BE2C (cell line): ENCODE measurements at regions not wholly inside any gene's neighbourhood (a gene's known extent, or its start where the extent isn't known, plus 50 kb on each side); places are given as distances from the start of the nearest gene placed in this dataset.

Source experiments
- DNase-seq: peaks from one replicate; pipeline ENCODE4 v3.0.0-alpha.2; 2020
- H3K27me3 ChIP-seq: fragments of 250-450 bp; sonication (Bioruptor Pico); 2 replicates; pipeline ENCODE4 v1.5.1; 2020; ENCODE audit warnings: mild to moderate bottlenecking
- H3K36me3 ChIP-seq: fragments of 250-450 bp; sonication (Bioruptor Pico); 2 replicates; pipeline ENCODE4 v1.5.1; 2020; ENCODE audit warnings: mild to moderate bottlenecking
- H3K4me1 ChIP-seq: fragments of 250-450 bp; sonication (Bioruptor Pico); 2 replicates; pipeline ENCODE4 v1.5.1; 2020
- H3K4me3 ChIP-seq: 2 replicates; pipeline ENCODE4 v1.5.1; 2011; ENCODE audit warnings: low read depth, low read length
- H3K9me3 ChIP-seq: fragments of 250-450 bp; sonication (Bioruptor Pico); 2 replicates; pipeline ENCODE4 v1.5.1; 2020
- CTCF ChIP-seq: IDR thresholded peaks from 2 replicates; pipeline ENCODE4 v1.5.1; 2012; ENCODE audit warnings: mild to moderate bottlenecking, low read depth, low read length

DNA sequence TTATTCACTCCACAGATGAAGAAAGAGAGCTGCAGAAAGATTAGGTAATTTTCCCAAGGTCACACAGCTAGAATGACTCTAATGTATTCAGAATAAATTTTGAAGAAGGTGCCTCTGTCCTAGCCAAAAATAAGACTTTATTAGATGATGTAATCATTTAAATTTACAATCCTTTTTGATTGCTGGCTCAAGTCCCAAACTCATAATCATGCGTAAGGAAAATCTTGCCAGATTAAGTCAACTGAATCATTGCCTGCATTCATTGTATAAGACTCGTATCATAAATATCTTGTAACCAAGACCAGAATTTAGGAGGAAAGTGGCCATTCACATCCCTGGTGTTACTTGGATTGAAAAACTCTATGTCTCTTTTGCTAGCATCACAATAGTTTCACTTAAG lies 53.1 kb upstream of the STK39 start:
- H3K36me3 ChIP-seq = no peaks in the 10 kb centered on the region
- no peaks in the 10 kb centered on the region for H3K4me1 ChIP-seq
- no peak for TF ChIP-seq CTCF
- H3K27me3 ChIP-seq = no peaks in the 10 kb centered on the region
- H3K4me3 ChIP-seq = no peak overlapping the region
- H3K9me3 ChIP-seq = no peaks in the 10 kb centered on the region
- no peak for DNase-seq

DNA sequence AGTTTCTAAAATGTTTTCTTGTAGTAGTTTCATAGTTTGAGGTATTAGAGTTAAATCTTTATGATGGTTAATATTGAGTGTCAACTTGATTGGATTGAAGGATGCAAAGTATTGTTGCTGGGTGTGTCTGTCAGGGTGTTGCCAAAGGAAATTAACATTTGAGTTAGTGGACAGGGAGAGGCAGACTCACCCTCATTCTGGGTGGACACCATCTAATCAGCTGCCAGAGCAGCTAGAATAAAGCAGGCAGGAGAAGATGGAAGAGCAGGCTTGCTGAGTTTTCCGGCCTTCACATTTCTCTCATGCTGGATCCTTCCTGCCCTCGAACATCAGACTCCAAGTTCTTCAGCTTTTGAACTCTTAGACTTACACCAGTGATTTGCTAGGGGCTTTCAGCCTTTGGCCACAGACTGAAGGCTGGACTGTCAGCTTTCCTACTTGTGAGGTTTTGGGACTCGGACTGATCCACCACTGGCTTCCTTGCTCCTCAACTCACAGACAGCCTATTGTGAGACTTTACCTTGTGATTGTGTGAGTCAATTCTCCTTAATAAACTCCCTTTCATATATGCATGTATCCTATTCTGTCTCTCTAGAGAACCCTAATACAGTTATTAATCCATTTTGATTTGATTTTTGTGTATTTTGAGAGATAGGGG lies 56.8 kb upstream of the STK39 start:
- no peak overlapping the region for H3K4me3 ChIP-seq
- TF ChIP-seq CTCF = no peak
- no peaks in the 10 kb centered on the region for H3K9me3 ChIP-seq
- H3K4me1 ChIP-seq = no peaks in the 10 kb centered on the region
- H3K27me3 ChIP-seq = no peaks in the 10 kb centered on the region
- no peak for DNase-seq
- no peaks in the 10 kb centered on the region for H3K36me3 ChIP-seq

- no peaks in the 10 kb centered on the region for H3K9me3 ChIP-seq
- TF ChIP-seq CTCF = no peak
- no peaks in the 10 kb centered on the region for H3K4me1 ChIP-seq
- DNase-seq = no peak
- no peaks in the 10 kb centered on the region for H3K27me3 ChIP-seq
- no peak overlapping the region for H3K4me3 ChIP-seq
- H3K36me3 ChIP-seq = no peaks in the 10 kb centered on the region
Measured at GRCh38 chr2:168307379-168307778, 60.0 kb upstream of the STK39 start.

- DNase-seq = no peak
- TF ChIP-seq CTCF = no peak
Measured at GRCh38 chr2:168310580-168310979, 63.2 kb upstream of the STK39 start.

GRCh38 chr2:168311261-168311910 lies 64.0 kb upstream of the STK39 start:
- H3K4me3 ChIP-seq = no peak overlapping the region
- H3K9me3 ChIP-seq = no peaks in the 10 kb centered on the region
- no peak for TF ChIP-seq CTCF
- H3K36me3 ChIP-seq = no peaks in the 10 kb centered on the region
- H3K4me1 ChIP-seq = no peaks in the 10 kb centered on the region
- no peak for DNase-seq
- no peaks in the 10 kb centered on the region for H3K27me3 ChIP-seq

More at GRCh38 chr2:168310580-168310979, 63.2 kb upstream of the STK39 start:
- H3K36me3 ChIP-seq = no peaks in the 10 kb centered on the region
- no peak overlapping the region for H3K4me3 ChIP-seq
- H3K4me1 ChIP-seq = no peaks in the 10 kb centered on the region
- no peaks in the 10 kb centered on the region for H3K27me3 ChIP-seq
- H3K9me3 ChIP-seq = no peaks in the 10 kb centered on the region
